ENCODE measurements at regions not wholly inside any gene's neighbourhood (a gene's known extent, or its start where the extent isn't known, plus 50 kb on each side); places are given as distances from the start of the nearest gene placed in this dataset.
"Not testable (repeated sequence)": the region's sequence is repeated elsewhere in the genome, so short reads cannot be mapped to it uniquely, and the experiment has no call there.

GRCh38 chr11:41714101-41714500 lies 254.6 kb upstream of the LRRC4C start:
- peak; percentile 34 for DNase-seq

DNA sequence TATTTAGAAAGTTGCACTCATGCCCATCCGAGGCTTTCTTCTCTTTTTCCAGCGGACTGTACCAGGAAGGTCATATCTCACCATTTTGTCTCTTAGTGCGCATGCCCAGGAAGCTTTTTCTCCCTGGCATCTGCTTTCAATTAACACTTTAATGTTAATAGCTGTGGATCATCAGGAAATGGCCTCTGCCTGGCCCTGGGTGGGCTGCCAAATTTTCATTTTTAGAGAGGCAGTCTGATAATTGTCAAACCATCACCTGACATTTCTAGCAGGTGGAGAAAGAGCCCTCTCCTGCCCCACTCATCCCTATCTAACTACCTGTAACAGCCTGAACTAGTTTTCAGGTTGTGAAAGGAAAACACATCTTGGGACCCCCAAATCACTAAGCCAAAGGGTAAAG lies 257.4 kb upstream of the LRRC4C start:
- DNase-seq: no peak

- DNase-seq: no peak
Observed at GRCh38 chr11:41720761-41721160, 261.3 kb upstream of the LRRC4C start.

DNA sequence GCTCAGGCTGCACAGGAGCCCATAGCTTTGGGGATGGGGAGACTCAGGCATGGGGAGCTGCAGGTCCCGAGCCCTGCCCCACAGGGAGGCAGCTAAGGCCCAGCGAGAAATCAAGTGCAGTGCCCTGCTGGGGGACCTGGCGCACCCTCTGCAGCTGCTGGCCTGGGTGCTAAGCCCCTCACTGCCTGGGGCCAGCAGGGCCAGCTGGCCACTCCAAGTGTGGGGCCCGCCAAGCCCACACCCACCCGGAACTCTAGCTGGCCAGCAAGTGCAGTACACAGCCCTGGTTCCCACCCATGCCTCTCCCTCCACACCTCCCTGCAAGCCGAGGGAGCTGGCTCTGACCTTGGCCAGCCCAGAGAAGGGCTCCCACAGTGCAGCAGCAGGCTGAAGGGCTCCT lies 268.7 kb upstream of the LRRC4C start:
- not testable (repeated sequence) for DNase-seq

DNA sequence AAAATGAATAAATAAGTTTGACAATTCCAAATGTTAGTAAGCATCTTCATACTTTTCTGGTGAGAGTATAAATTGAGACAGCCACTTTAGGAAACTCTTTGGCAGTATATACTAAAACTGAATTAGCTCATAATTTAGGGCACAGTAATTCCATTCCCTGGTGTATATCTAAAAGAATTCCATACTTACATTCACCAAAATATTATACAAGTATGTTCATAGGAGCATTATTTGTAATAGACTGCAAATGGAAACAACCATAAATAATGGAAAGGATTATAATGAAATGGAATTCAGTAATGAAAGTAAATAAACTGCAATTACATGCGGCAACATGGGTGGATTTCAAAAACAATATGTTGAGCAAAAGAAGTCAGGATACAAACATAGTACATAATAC lies 315.8 kb upstream of the LRRC4C start:
- no peak for DNase-seq

GRCh38 chr11:41779401-41779960 lies 320.0 kb upstream of the LRRC4C start:
- DNase-seq: no peak

- no peak for DNase-seq
Observed at GRCh38 chr11:41781441-41781840, 322.0 kb upstream of the LRRC4C start.

DNA sequence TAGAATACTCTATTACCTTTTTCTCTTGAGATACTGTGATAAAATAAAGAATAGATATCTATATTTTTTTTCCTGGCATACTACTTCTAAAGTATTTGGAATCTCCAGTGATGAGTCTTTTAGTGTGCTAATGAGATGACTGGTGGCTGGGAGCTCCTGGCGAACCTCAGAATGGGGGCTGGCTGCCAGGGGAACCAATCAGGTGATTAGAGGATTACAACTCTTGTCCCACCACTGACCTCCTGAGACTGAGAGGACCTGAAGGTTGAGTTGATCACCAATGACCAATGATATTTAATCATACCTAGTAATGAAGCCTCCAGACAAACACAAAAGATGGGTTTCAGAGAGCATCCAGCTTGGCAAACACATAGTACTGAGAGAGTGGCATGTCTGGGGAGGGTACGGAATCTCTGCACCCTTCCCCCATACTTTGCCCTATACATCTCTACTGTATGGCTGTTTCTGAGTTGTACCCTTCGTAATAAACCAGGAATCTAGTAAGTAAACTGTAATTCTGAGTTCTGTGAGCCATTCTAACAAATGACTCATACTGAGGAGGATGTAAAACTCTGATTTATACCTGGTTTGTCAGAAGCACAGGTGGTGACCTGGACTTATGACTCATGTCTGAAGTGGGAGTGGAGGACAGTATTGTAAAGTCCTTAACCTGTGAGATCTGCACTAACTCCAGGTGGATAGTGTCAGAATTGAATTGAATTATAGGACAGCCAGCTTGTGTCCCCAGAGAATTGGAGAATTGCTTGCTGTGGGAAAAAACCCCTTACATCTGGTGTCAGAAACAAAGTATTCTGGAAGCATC lies 325.3 kb upstream of the LRRC4C start:
- DNase-seq: peak; percentile 39

DNA sequence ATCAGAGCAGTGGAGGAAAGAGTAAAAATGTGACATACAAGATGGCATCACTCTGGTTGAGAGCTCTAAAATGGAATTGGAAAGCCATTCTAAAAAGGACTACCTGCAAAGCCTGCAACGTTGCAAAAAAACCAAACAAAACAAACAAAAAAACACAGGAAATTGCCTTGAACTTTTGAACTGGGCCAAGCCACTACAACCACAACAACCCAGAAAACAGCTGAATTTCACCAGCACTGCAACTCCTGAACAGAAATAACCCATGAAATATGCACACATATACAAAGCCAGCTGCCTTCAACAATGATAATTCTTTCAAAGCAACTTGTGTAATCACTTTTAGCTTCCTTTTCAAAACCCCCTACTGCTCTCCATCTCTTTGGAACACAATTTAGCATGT lies 326.6 kb upstream of the LRRC4C start:
- DNase-seq: peak; percentile 14

DNA sequence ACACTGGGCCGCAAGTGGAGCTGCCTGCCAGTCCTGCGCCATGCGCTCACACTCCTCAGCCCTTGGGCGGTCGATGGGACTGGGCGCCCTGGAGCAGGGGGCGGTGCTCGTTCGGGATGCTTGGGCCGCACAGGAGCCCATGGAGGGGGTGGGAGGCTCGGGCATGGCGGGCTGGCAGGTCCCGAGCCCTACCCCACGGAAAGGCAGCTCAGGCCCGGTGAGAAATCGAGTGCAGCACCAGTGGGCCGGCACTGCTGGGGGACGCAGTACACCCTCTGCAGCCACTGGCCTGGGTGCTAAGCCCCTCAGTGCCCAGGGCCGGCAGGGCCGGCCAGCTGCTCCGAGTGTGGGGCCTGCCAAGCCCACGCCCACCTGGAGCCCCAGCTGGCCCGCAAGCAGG lies 328.7 kb upstream of the LRRC4C start:
- no peak for DNase-seq

DNA sequence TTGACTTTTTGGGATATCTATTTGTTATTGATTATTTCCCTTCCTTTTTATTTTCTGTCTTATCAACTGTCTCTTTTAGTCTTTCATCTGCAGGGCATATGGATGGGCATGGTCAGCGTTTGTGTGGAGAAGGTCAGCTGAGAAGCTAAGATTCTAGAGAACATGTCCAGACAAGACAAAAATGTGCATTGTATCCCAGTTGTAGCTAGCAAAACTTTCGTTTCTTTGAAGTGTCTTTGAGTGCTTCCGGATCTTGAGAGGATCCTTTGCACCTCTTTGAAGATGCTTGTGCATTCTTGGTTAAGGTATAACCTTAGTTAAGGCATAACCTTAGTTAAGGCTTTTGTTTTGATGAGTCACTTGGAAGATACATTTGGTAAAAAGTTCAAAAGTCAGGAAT lies 329.9 kb upstream of the LRRC4C start:
- DNase-seq: no peak

DNA sequence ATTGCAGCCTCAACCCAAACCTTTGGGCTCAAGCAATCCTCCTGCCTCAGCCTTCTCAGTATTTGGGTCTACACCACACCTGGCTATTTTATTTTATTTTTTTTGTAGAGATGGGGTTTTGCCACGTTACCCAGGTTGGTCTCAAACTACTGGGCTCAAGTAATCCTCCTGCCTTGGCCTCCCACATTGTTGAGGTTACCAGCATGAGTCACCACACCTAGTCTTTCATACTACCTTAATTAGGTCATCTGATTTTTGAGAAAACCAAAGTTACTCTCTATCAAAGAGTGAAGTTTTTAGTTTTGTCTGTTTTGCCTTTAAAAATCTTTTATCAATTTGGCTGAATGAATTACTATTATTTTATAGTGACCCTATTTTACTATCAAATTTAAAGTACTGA lies 335.6 kb upstream of the LRRC4C start:
- DNase-seq: no peak

GRCh38 chr11:41799754-41800153 lies 340.3 kb upstream of the LRRC4C start:
- no peak for DNase-seq

GRCh38 chr11:41803895-41804294 lies 344.4 kb upstream of the LRRC4C start:
- DNase-seq: peak; percentile 13

DNA sequence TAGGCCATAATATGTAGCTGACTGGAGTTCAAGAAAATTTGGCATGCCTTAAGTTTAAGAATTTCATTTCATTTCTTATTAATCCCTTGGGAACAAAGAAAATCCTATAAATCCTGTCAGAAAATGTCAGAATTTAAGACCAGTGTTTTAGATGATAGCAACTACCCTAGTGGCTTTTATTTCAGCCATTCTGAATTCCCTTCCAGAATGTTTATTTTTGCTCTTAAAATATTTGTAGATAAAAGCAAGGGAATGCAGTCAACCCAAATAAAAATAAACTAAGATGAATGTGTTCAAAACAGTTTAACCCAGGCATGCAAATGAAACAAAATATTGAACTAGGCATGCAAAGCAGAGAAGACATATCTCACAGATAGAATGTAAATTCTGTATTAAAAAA lies 356.9 kb upstream of the LRRC4C start:
- DNase-seq: no peak

DNA sequence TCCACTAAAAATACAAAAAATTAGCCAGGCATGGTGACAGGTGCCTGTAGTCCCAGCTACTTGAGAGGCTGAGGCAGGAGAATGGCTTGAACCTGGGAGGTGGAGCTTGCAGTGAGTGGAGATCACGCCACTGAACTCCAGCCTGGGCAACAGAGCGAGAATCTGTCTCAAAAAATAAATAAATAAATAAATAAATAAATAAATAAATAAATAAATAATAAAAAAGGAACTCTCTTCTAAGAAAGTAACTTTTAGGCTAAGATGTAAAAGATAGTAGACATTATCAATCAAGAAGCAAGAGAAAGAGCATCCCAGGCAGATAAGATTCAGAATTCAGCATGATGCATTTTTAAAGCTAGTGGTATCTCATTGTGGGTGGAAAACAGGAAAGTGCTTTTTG lies 364.8 kb upstream of the LRRC4C start:
- not testable (repeated sequence) for DNase-seq

DNA sequence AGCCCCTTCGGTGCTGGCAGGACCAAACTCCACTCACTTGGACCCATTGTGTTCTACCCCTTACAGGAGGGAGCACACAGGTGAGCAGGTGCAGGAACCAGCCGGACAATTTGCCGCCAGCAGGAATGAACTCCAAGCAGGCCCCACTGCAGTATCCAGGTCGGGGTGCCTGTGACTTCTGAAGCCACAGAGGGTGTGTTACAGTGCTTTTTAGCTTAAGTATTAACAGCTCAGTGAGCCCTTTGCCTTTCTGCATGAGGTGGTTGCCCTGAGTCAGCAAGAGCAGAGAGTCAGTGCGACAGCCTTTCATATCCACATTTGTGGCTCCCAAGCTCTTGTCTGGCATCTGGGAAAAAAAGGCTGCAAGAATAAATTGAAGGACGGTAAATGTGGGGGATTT lies 366.6 kb upstream of the LRRC4C start:
- no peak for DNase-seq

- DNase-seq: peak; percentile 72
Observed at GRCh38 chr11:41836431-41836830, 377.0 kb upstream of the LRRC4C start.

DNA sequence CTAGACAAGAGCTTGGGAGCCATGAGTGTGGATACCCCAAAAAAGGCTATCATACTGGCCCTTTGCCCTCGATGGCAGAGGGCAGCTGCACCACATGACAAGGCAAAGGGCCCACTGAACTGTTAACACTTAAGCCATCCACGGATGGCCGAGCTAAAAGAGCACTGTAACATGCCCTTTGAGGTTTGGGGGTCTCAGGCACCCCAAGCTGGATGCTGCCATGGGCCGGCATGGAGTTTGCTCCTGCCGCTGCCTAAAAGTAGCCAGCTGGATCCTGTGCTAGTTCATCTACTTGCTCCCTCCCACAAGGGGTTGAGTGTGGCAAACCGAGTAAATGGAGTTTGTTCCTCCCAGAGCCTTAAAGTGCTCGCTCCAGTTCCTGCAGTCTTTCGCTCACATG lies 383.2 kb upstream of the LRRC4C start:
- DNase-seq: no peak

DNA sequence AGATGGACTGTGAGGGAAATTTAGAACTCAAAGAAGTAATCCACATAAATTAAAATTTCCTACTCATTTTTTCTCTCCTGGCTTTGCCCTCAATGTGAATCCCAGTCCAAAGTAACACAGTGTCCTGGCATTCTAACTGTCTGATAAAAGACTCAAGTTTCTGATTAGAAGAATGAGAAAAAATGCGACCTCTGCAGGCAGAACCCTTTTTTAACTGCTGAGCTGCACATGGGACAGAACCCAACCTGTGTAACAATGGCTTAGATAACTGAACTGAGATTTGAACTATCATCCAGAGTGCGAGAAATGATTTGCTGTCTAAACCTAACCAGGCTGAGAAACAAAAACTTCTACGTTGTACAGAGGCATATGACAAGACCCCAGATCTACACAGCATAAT lies 385.6 kb upstream of the LRRC4C start:
- no peak for DNase-seq

GRCh38 chr11:41848349-41848748 lies 388.9 kb upstream of the LRRC4C start:
- DNase-seq: no peak

GRCh38 chr11:41849250-41849649 lies 389.8 kb upstream of the LRRC4C start:
- DNase-seq: no peak

GRCh38 chr11:41851743-41852142 lies 392.3 kb upstream of the LRRC4C start:
- DNase-seq: no peak

GRCh38 chr11:41861838-41862237 lies 402.4 kb upstream of the LRRC4C start:
- DNase-seq: no peak

DNA sequence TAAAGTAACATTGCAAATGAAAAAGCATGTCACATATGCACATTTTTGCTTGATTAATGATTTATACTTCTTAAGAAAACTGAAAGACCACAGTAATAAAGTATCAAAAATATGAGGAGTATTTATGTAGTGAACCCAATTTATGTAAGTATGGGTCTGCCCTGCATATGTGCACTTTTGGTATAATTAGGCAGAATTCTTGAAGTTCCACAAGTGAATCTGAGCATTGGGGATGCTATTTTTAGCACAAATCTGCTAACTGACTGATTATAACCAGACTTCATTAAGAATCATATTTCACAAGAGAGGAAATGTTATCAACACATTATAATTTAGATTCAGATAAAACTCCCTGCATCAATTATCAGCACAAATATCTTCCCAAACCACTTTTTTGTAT lies 407.1 kb upstream of the LRRC4C start:
- peak; percentile 62 for DNase-seq

All from fibroblast of skin of abdomen (primary cell).